Esophagus squamous epithelium (tissue), 5 donors: ENCODE measurements at regions not wholly inside any gene's neighbourhood (a gene's known extent, or its start where the extent isn't known, plus 50 kb on each side); places are given as distances from the start of the nearest gene placed in this dataset.

Source experiments
- DNase-seq: peaks from one replicate; lab custom pipeline; 2025; lab: John Stamatoyannopoulos, UW
- H3K27ac ChIP-seq, 4 donors: fragments of 200-600 bp; sonication (generic); one replicate each; pipeline ENCODE4 v1.5.1; 2016 to 2019; ENCODE audit warnings: mild to moderate bottlenecking in 1 of 4
- H3K27me3 ChIP-seq, 4 donors: fragments of 200-600 bp; sonication (generic); 1 replicate in 3 of 4; 2 replicates in 1 of 4; pipeline versions ENCODE4 v1.5.1 to v1.6.0; 2017 to 2021; ENCODE audit warnings: antibody characterized with exemption in 1 of 4
- H3K36me3 ChIP-seq, 3 donors: fragments of 200-600 bp; sonication (generic); one replicate each; pipeline ENCODE4 v1.5.1; 2016 to 2019
- H3K4me1 ChIP-seq, 3 donors: fragments of 200-600 bp; sonication (generic); one replicate each; pipeline ENCODE4 v1.5.1; 2017 to 2019
- H3K4me3 ChIP-seq, 4 donors: fragments of 200-600 bp; sonication (generic); 1 replicate in 3 of 4; 2 replicates in 1 of 4; pipeline ENCODE4 v1.5.1; 2016 to 2019; ENCODE audit warnings: mild to moderate bottlenecking in 2 of 4, moderate library complexity in 1 of 4
- H3K9me3 ChIP-seq, 3 donors: fragments of 200-600 bp; sonication (generic); one replicate each; pipeline ENCODE4 v1.5.1; 2016 to 2019
- POLR2A ChIP-seq, 4 donors: fragments of 450-650 bp; IDR thresholded peaks; one replicate each; pipeline ENCODE4 v1.6.1; 2017; ENCODE audit warnings: antibody characterized with exemption in 4 of 4, mild to moderate bottlenecking in 4 of 4, moderate library complexity in 3 of 4
- WGBS, 2 donors: methylation state at CpG; one replicate each; pipeline ENCODE4 v1.1.5; 2018; 5-methylcytosine and 5-hydroxymethylcytosine counted together
- intact Hi-C: fragments of 100-400 bp; cut with DNase I; formaldehyde crosslinking; loops from one replicate; pipeline ENCODE4 v1.15.0; 2022
- TF ChIP-seq, protein P1 (sequence below), 6 experiments: fragments of 450-650 bp in 4 of 6; fragments of 200-600 bp in 2 of 6; sonication (generic) in 2 of 6; IDR thresholded peaks; one replicate each; pipeline ENCODE4 v1.5.1; 2016 to 2019; ENCODE audit warnings: antibody characterized with exemption in 6 of 6, mild to moderate bottlenecking in 4 of 6, moderate library complexity in 4 of 6
- donor health status: DM: yes; HTN: yes; CAD: no.

DNA sequence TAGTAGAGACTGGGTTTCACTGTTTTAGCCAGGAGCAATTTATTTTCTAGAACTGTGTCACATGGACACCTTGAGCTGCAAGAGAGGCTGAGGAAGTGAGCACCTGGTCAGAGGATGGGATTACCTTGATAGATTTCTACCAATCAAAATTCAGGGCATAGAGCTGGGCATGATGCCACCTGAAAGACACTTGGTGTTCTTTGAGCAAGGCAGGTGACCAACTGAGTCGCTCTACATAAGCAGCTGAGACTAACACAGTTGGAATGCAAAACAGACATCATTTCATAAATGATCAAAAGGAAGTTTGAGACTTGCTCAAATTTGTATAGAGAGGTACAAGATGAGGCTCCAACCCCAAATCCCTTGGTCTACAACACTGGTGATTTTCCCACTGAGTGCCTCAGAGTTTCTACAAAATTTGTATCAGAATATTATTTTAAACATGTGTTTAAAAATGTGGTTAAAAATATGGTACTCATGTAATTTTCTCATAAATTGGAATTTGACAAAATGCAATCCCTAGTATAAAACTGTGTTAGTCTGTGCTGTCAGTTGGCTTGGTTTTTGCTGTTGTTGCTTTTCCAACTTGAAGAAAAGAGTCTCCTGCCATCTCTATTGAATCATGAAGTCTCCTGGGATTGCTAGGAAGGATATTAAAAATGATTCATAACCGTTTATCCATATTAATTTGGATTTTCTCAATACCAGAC is 156.4 kb upstream of the MDFIC start:
- TF ChIP-seq, protein P1, sequence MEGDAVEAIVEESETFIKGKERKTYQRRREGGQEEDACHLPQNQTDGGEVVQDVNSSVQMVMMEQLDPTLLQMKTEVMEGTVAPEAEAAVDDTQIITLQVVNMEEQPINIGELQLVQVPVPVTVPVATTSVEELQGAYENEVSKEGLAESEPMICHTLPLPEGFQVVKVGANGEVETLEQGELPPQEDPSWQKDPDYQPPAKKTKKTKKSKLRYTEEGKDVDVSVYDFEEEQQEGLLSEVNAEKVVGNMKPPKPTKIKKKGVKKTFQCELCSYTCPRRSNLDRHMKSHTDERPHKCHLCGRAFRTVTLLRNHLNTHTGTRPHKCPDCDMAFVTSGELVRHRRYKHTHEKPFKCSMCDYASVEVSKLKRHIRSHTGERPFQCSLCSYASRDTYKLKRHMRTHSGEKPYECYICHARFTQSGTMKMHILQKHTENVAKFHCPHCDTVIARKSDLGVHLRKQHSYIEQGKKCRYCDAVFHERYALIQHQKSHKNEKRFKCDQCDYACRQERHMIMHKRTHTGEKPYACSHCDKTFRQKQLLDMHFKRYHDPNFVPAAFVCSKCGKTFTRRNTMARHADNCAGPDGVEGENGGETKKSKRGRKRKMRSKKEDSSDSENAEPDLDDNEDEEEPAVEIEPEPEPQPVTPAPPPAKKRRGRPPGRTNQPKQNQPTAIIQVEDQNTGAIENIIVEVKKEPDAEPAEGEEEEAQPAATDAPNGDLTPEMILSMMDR (IDR thresholded peaks at IDR 0.05): no peak
- no peak for TF ChIP-seq POLR2A (IDR thresholded peaks at IDR 0.05)
- intact Hi-C loops: no loop called here
- no peaks in the 10 kb centered on the region for H3K4me1 ChIP-seq

DNA sequence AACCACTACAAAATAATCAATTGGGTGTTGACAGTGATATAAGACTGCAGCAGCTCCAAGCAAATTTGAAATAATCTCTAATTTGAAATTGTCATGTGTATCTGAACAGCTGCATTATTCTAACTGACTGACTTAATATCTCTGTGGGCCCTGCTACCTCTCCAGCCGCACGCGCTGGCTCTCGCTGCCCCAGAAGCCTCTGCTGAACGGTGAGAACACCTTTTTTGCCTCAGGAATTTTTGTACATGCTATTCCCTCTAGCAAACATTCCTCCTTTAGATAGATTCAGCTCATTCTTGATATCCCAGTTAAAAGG is 155.9 kb upstream of the MDFIC start:
- intact Hi-C loops: no loop called here
- WGBS, 2 donors: 90 to 91% methylated on average over 5 of the region's 5 CpGs
- Histone ChIP-seq H3K27me3 (no peaks in the 10 kb centered on the region), H3K27ac (no peak overlapping the region), H3K36me3 (no peaks in the 10 kb centered on the region), H3K4me3 (no peak overlapping the region), H3K4me1 (no peaks in the 10 kb centered on the region), H3K9me3 (no peaks in the 10 kb centered on the region)
- TF ChIP-seq POLR2A (IDR thresholded peaks at IDR 0.05): no peak
- TF ChIP-seq, protein P1 (IDR thresholded peaks at IDR 0.05): no peak
- no peak for DNase-seq

More for the DNA sequence above, 156.4 kb upstream of the MDFIC start:
- Histone ChIP-seq H3K36me3 (no peaks in the 10 kb centered on the region), H3K4me3 (no peak overlapping the region), H3K27me3 (no peaks in the 10 kb centered on the region), H3K27ac (no peak overlapping the region), H3K9me3 (no peaks in the 10 kb centered on the region)
- no peak for DNase-seq
- WGBS, 2 donors: 50 to 74% methylated on average over 2 of the region's 2 CpGs

DNA sequence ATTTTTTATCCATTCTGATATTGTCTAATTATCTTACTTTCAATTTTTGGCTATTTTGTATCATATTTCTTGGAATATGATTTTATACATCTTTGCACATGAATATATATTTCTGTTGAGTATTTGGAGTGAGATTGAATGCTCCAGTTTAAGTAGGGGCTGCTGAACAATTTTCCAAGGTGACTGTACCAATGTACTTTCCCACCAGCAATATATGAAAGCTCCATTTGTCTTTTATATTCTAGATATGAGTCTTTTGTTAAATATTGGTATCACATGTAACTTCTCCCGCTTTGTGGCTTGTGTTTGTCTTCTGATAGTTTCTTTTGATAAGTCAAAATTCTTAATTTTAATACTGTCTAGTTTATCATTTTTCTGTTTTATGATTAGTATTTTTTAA is 144.6 kb upstream of the MDFIC start:
- Histone ChIP-seq H3K36me3 (no peaks in the 10 kb centered on the region), H3K4me3 (no peak overlapping the region)

DNA sequence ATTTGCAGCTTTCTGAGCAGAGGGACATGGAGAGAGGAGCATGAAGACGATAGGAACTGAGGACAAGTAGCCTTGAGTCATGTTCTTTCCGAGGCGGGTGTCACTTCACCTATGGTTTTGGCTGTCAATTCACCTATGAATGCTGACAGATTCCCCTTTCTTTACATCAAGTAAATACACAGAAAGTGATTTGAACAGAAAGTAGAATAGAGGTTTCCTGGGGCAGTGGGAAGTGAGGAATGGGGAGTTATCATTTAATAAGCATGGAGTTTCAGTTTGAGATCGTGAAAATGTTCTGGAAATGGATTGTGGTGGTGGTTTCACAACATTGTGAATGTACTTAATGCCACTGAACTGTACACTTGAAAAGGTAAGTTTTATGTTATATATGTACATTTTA is 138.4 kb upstream of the MDFIC start:
- intact Hi-C loops: no loop called here
- no peaks in the 10 kb centered on the region for H3K27me3 ChIP-seq
- H3K9me3 ChIP-seq: no peaks in the 10 kb centered on the region
- WGBS, 2 donors: 83 to 89% methylated on average over 4 of the region's 4 CpGs
- no peak for DNase-seq
- H3K4me1 ChIP-seq: no peaks in the 10 kb centered on the region
- no peaks in the 10 kb centered on the region for H3K36me3 ChIP-seq
- H3K27ac ChIP-seq: no peak overlapping the region
- no peak for TF ChIP-seq POLR2A (IDR thresholded peaks at IDR 0.05)
- TF ChIP-seq, protein P1 (IDR thresholded peaks at IDR 0.05): no peak
- no peak overlapping the region for H3K4me3 ChIP-seq

More for the DNA sequence above, 144.6 kb upstream of the MDFIC start:
- Histone ChIP-seq H3K27ac (no peak overlapping the region), H3K9me3 (no peaks in the 10 kb centered on the region), H3K27me3 (no peaks in the 10 kb centered on the region), H3K4me1 (no peaks in the 10 kb centered on the region)
- WGBS, 2 donors: 68 to 85% methylated on average over 1 of the region's 1 CpG
- intact Hi-C loops: no loop called here
- DNase-seq: no peak
- no peak for TF ChIP-seq POLR2A (IDR thresholded peaks at IDR 0.05)
- TF ChIP-seq, protein P1 (IDR thresholded peaks at IDR 0.05): no peak

DNA sequence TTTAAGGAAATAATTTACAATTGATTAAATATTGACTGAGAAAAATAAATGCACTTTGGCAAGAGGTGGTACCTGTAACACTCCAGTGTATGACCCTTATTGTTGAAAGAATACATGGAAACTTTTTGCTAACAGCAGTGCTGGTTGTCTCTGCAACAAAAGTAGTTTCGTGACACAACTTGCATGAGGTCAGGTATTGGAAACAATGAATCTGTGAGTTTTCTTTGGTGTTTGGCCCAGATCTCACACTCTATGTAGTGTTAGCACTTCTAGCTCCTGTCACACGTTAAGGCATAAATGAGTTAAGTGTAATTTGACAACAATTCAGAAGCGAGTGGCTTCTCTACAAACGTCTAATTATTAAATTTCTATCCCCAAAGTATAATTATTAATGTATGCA is 137.7 kb upstream of the MDFIC start:
- no peak for TF ChIP-seq POLR2A (IDR thresholded peaks at IDR 0.05)
- TF ChIP-seq, protein P1 (IDR thresholded peaks at IDR 0.05): no peak
- Histone ChIP-seq H3K27ac (no peak overlapping the region), H3K4me1 (no peaks in the 10 kb centered on the region), H3K36me3 (no peaks in the 10 kb centered on the region), H3K9me3 (no peaks in the 10 kb centered on the region), H3K27me3 (no peaks in the 10 kb centered on the region), H3K4me3 (no peak overlapping the region)
- intact Hi-C loops: no loop called here
- no peak for DNase-seq
- WGBS, 2 donors: 64 to 65% methylated on average over 4 of the region's 4 CpGs
